GM18526 (cell line): ENCODE measurements at regions not wholly inside any gene's neighbourhood (a gene's known extent, or its start where the extent isn't known, plus 50 kb on each side); places are given as distances from the start of the nearest gene placed in this dataset.

ENCODE experiments used
- POLR2A ChIP-seq: IDR thresholded peaks from 3 replicates; pipeline ENCODE4 v1.6.1; 2011; ENCODE audit not compliant: insufficient read length; ENCODE audit errors: extremely low read depth

DNA sequence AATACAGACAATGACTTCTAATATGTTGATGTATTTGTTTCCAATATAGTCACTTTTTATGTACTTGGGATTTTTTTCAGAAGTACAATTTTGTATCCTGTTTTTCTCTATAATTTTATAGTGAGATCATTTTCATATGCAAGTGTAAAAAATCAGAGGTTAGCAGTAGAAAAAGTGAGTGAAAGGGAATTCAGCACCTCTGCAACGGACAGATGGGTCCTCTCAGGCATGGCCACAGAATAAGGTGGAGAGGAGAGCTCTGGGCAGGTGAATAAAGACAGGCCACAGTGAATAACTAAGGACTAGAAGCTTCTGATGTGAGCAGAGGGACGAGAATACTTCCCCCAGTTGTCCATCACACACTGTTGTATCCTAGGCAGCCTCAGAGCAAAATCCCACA, 210.1 kb upstream of the CNR1 start:
- no peak for TF ChIP-seq POLR2A

- TF ChIP-seq POLR2A: no peak
Measured at GRCh38 chr6:88374553-88374952, 208.4 kb upstream of the CNR1 start.

DNA sequence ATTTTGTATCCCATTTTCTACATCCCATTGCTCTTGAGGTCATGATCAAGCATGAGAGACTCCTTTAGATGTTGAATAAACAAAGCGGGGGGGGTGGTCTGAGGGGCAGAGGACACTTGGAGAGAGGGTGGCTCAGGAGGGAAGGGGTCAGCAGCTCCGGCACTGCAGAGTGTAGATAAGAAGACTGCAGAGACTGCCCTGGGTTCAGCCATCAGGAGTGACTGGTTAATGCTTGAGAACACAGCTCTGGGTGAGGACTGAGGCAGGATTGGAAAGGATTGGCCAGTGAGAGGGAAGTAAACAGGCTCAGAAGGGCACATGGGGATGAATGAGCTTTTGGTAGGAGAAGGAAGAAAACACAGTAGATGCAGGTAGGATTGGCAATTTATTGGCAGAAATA, 205.3 kb upstream of the CNR1 start:
- no peak for TF ChIP-seq POLR2A

DNA sequence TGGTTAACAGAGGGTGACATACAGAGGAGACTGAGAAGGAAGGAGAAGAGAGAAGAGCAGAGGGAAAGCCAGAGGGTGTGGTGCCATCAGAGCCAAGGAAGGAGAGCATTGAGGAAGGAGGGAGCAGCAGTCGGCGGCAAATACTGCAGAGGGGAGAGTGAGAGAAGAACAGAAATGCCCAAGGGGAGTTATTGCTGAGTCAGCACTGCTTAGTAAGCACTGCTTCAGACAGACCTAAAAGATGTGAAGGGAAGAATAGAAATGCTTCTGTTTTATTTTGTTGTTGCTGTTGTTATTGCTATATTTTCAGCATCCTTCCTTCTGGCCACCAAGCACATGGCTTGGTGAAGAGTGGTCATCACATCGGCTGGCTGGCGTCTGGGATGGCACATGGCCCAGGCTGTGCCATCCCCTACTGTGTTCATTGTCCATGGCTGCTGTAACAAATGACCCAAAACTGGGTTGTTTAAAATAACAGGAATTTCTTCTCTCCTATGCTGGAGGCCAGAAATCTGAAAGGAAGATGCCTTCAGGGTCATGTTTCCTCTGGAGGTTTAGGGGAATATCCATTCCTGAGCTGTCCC, 204.1 kb upstream of the CNR1 start:
- TF ChIP-seq POLR2A: no peak

GRCh38 chr6:88369262-88369661, 203.1 kb upstream of the CNR1 start:
- TF ChIP-seq POLR2A: no peak

- no peak for TF ChIP-seq POLR2A
Measured at GRCh38 chr6:88368071-88368787, 202.1 kb upstream of the CNR1 start.

DNA sequence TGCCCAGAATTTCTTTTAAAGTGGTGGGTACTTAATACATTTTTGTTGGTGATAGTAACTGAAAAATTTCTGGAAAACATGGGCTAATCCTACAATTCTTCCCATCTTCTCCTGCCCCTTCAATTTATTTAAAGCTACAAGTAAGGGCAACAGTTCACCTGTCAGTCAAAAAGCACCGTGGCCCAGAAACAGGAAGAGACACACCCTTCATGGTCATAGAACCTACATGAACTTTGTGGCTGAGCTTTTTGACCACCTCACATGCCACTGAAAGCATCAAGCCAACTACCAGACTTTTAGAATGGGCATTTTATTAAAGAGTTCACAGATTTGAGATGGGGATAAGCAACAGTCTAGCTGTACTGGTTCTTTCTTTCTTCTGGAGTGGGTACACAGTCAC, 201.1 kb upstream of the CNR1 start:
- TF ChIP-seq POLR2A: no peak

DNA sequence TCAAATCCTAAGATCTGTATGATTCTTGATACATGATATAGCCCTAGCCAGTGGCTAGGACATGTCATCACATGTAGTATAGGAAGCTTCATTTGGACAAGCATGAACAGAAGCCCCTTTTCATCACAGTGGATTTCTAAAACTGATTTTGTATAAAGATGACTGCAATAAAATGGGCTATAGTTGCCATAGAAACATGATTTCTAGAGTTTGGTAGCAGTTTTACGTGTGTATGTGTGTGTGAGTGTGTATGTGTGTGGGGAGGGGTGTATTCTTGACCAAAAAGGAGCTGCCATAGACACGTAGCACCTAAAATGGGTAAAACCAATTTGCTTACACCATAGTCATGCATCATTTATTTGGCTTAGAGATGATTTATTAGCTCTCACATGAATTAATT, 200.5 kb upstream of the CNR1 start:
- TF ChIP-seq POLR2A: no peak

GRCh38 chr6:88365656-88366055, 199.5 kb upstream of the CNR1 start:
- no peak for TF ChIP-seq POLR2A

GRCh38 chr6:88365230-88365629, 199.1 kb upstream of the CNR1 start:
- TF ChIP-seq POLR2A: no peak

GRCh38 chr6:88361754-88362153, 195.6 kb upstream of the CNR1 start:
- no peak for TF ChIP-seq POLR2A

DNA sequence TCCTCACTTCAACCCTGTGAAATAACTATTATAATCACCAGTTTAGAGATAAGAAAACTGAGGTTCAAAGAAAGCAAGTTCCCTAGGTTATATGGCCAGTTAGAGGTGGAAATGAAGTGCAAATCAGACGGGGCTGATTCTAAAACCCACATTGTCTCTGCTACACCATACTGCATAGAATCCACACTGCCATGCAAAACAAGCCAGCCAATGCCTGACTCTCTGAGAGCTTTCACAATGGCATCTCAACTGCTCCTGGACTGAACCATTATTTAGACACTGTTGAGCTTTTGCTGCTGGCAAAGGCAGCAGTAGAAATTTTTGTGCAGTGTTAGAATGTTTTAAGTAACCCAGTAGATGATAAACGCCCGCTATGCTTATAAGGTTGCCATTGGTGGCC, 195.2 kb upstream of the CNR1 start:
- no peak for TF ChIP-seq POLR2A

- no peak for TF ChIP-seq POLR2A
Measured at GRCh38 chr6:88360203-88360797, 194.2 kb upstream of the CNR1 start.

GRCh38 chr6:88359530-88360202, 193.5 kb upstream of the CNR1 start:
- no peak for TF ChIP-seq POLR2A

DNA sequence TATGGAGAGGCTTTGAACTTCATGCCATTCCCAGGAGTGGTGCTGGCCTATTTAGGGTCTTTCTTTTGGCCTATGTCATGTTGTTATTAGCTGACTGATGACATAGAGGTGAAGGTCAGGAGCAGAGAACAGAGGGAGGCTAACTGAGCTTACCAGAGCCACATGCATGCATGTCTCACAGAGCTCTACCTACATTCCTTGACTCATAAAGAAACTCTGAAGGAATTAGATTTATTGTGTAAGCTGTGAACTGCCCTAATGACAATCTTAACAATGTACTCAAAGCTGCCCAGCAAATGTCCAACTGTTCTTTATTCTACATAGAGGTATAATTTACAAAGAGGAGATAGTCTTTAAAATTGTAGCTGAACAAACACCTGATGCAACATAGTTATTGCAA, 192.7 kb upstream of the CNR1 start:
- TF ChIP-seq POLR2A: no peak

DNA sequence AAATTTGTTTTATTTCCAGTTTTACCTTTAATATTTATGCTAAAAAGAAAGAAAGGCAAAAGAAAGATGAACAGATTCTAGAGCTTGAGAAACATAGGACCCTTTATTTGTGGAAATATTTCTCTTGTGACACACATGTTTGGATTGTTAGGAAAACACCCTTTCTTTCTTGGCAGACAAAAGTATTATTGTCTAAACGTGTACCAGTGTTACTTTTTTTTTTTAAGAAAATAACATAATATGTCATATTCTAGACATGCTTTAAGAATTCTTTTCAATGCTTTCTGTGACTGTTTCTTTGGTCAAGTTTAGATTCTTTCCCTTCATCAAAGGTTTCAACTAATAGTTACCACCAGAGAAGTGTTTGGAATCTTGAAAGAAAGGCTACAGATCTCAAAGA, 183.4 kb upstream of the CNR1 start:
- no peak for TF ChIP-seq POLR2A
